H1 (cell line): ENCODE measurements at regions not wholly inside any gene's neighbourhood (a gene's known extent, or its start where the extent isn't known, plus 50 kb on each side); places are given as distances from the start of the nearest gene placed in this dataset.

Experiments used
- CTCF ChIA-PET: fragments of 300-600 bp; sonication (Branson Sonifier 250); formaldehyde crosslinking; loops from one replicate; lab custom pipeline; 2021; ENCODE audit not compliant: partially characterized antibody; lab: Charles Lee
- POLR2A ChIA-PET: fragments of 300-600 bp; sonication (Branson Sonifier 250); formaldehyde crosslinking; loops from one replicate; lab custom pipeline; 2021; ENCODE audit warnings: inconsistent platforms; ENCODE audit not compliant: partially characterized antibody; lab: Charles Lee
- DNase-seq, 2 experiments: peaks; one replicate each; pipeline versions ENCODE4 v3.0.0 to v3.0.0-alpha.2; 2010 to 2022; ENCODE audit warnings: low spot score in 2 of 2, low read depth in 1 of 2, mixed read lengths in 1 of 2
- FAIRE-seq: peaks from 2 replicates; lab custom pipeline; 2011; peaks lifted over from hg19 to GRCh38; lab: Jason Lieb, UNC
- H2AFZ ChIP-seq: 2 replicates; pipeline ENCODE4 v1.8.1; 2012; ENCODE audit warnings: low read length, inconsistent platforms
- H2AK5ac ChIP-seq: 2 replicates; pipeline ENCODE4 v1.6.1; 2013; ENCODE audit warnings: low read depth, low read length
- H2BK120ac ChIP-seq: replicated peaks from 2 replicates; pipeline ENCODE3; 2013; ENCODE audit warnings: low read depth, low read length, inconsistent platforms
- H2BK12ac ChIP-seq: 2 replicates; pipeline ENCODE4 v1.6.1; 2013; ENCODE audit warnings: low read depth, low read length
- H2BK15ac ChIP-seq: 2 replicates; pipeline ENCODE4 v1.6.1; 2013; ENCODE audit warnings: low read length
- H2BK20ac ChIP-seq: 2 replicates; pipeline ENCODE4 v1.6.1; 2013; ENCODE audit warnings: low read length
- H2BK5ac ChIP-seq: 2 replicates; pipeline ENCODE4 v1.6.1; 2013; ENCODE audit warnings: low read depth, low read length
- H3K14ac ChIP-seq: 2 replicates; pipeline ENCODE4 v1.6.1; 2013; ENCODE audit warnings: inconsistent platforms; ENCODE audit not compliant: insufficient read length
- H3K18ac ChIP-seq: 2 replicates; pipeline ENCODE4 v1.6.1; 2013; ENCODE audit warnings: low read length; ENCODE audit errors: extremely low read depth
- H3K23ac ChIP-seq: 2 replicates; pipeline ENCODE4 v1.6.1; 2013; ENCODE audit warnings: inconsistent platforms; ENCODE audit not compliant: insufficient read length
- H3K23me2 ChIP-seq: 2 replicates; pipeline ENCODE4 v1.6.1; 2013; ENCODE audit warnings: low read depth, low read length
- H3K27ac ChIP-seq: 2 replicates; pipeline ENCODE4 v1.6.1; 2011; ENCODE audit warnings: low read depth, low read length, inconsistent platforms
- H3K27me3 ChIP-seq, 4 experiments: replicated peaks in 1 of 4; 1 replicate in 1 of 4; 2 replicates in 3 of 4; pipeline versions ENCODE4 v1.6.1 to v1.8.1; 2011 to 2013; ENCODE audit warnings: low read length in 3 of 4, mild to moderate bottlenecking in 3 of 4, inconsistent platforms in 2 of 4, mixed read lengths in 2 of 4, moderate library complexity in 1 of 4; ENCODE audit not compliant: control insufficient read depth in 3 of 4, insufficient read depth in 3 of 4; ENCODE audit errors: extremely low read depth in 1 of 4
- H3K36me3 ChIP-seq, 4 experiments: 2 replicates each; pipeline versions ENCODE4 v1.6.1 to v1.8.1; 2011 to 2013; ENCODE audit warnings: mild to moderate bottlenecking in 4 of 4, low read length in 3 of 4, moderate library complexity in 2 of 4, control low read depth in 1 of 4, inconsistent platforms in 1 of 4; ENCODE audit not compliant: insufficient read depth in 4 of 4, control insufficient read depth in 2 of 4
- H3K4ac ChIP-seq: replicated peaks from 2 replicates; pipeline ENCODE3; 2013; ENCODE audit warnings: low read length, low read depth, mixed read lengths, inconsistent platforms; ENCODE audit not compliant: insufficient read length
- H3K4me1 ChIP-seq, 4 experiments: replicated peaks in 1 of 4; 1 replicate in 1 of 4; 2 replicates in 3 of 4; pipeline versions ENCODE4 v1.6.1 to v1.8.1; 2011 to 2013; ENCODE audit warnings: low read length in 3 of 4, inconsistent platforms in 2 of 4, mixed read lengths in 1 of 4; ENCODE audit not compliant: insufficient read depth in 4 of 4, control insufficient read depth in 3 of 4
- H3K4me2 ChIP-seq, 2 experiments: 2 replicates each; pipeline versions ENCODE4 v1.6.1 to v1.8.1; 2011 to 2013; ENCODE audit warnings: low read depth in 2 of 2, low read length in 2 of 2, control low read depth in 1 of 2, inconsistent platforms in 1 of 2, mild to moderate bottlenecking in 1 of 2; ENCODE audit not compliant: insufficient read depth in 1 of 2
- H3K4me3 ChIP-seq, 4 experiments: fragments of 200-600, 300-600 bp in 1 of 4; sonication (generic), shearing (Covaris generic), sonication (Bioruptor Twin) in 1 of 4; 2 replicates each; pipeline versions ENCODE4 v1.5.1 to v1.8.1; 2011 to 2016; ENCODE audit warnings: low read length in 4 of 4, low read depth in 3 of 4, control low read depth in 2 of 4, inconsistent platforms in 2 of 4, mild to moderate bottlenecking in 2 of 4, mixed read lengths in 1 of 4, moderate library complexity in 1 of 4; ENCODE audit not compliant: insufficient read depth in 2 of 4; ENCODE audit errors: extremely low read depth in 1 of 4
- H3K56ac ChIP-seq: replicated peaks from 2 replicates; pipeline ENCODE3; 2013; ENCODE audit warnings: low read depth, mild to moderate bottlenecking, mixed read lengths, low read length, inconsistent platforms; ENCODE audit not compliant: insufficient read length
- H3K79me1 ChIP-seq: 2 replicates; pipeline ENCODE4 v1.6.1; 2013; ENCODE audit warnings: low read depth, low read length, control low read depth
- H3K79me2 ChIP-seq, 2 experiments: 2 replicates each; pipeline versions ENCODE4 v1.6.1 to v1.8.1; 2012 to 2013; ENCODE audit warnings: low read length in 2 of 2, mild to moderate bottlenecking in 2 of 2, inconsistent platforms in 1 of 2; ENCODE audit not compliant: insufficient read depth in 2 of 2, control insufficient read depth in 1 of 2
- H3K9ac ChIP-seq, 4 experiments: replicated peaks in 1 of 4; 1 replicate in 1 of 4; 2 replicates in 3 of 4; pipeline versions ENCODE4 v1.6.1 to v1.8.1; 2011 to 2013; ENCODE audit warnings: low read depth in 3 of 4, low read length in 3 of 4, control low read depth in 2 of 4, mild to moderate bottlenecking in 2 of 4, moderate library complexity in 2 of 4, inconsistent platforms in 1 of 4; ENCODE audit errors: extremely low read depth in 1 of 4
- H3K9me3 ChIP-seq, 2 experiments: 2 replicates each; pipeline versions ENCODE4 v1.6.1 to v1.8.1; 2012 to 2013; ENCODE audit warnings: mild to moderate bottlenecking in 2 of 2, moderate library complexity in 2 of 2, control low read depth in 1 of 2, inconsistent platforms in 1 of 2, low read depth in 1 of 2, low read length in 1 of 2, mixed read lengths in 1 of 2; ENCODE audit not compliant: insufficient read depth in 2 of 2
- H4K20me1 ChIP-seq, 2 experiments: replicated peaks in 1 of 2; 2 replicates each; pipeline versions ENCODE3 to v1.8.1; 2011 to 2013; ENCODE audit warnings: inconsistent platforms in 2 of 2, low read length in 2 of 2, mild to moderate bottlenecking in 1 of 2; ENCODE audit not compliant: insufficient read depth in 2 of 2, control insufficient read depth in 1 of 2
- H4K5ac ChIP-seq: 2 replicates; pipeline ENCODE4 v1.6.1; 2013; ENCODE audit warnings: low read length, low read depth, mixed read lengths, inconsistent platforms; ENCODE audit not compliant: insufficient read length
- H4K8ac ChIP-seq: 2 replicates; pipeline ENCODE4 v1.8.0; 2013; ENCODE audit warnings: mild to moderate bottlenecking, moderate library complexity, low read length, inconsistent platforms; ENCODE audit not compliant: insufficient read depth; ENCODE audit errors: extremely low read depth
- H4K91ac ChIP-seq: replicated peaks from 2 replicates; pipeline ENCODE3; 2013; ENCODE audit warnings: low read length, mixed read lengths, inconsistent platforms; ENCODE audit not compliant: insufficient read length
- CBX8 ChIP-seq: fragments of 300-800, 300-1000 bp; sonication (generic); IDR thresholded peaks from 2 replicates; pipeline ENCODE4 v1.7.1; 2016; ENCODE audit warnings: low read depth, low read length, borderline replicate concordance
- EGR1 ChIP-seq: IDR thresholded peaks from 2 replicates; pipeline ENCODE4 v1.6.1; 2011; ENCODE audit warnings: low read depth, low read length, borderline replicate concordance
- NRF1 ChIP-seq: IDR thresholded peaks from 2 replicates; pipeline ENCODE4 v1.6.1; 2011; ENCODE audit warnings: mild to moderate bottlenecking, low read depth, low read length, improper control_type of control experiment
- SAP30 ChIP-seq: fragments of 300-600 bp; sonication (generic); IDR thresholded peaks from 2 replicates; pipeline ENCODE4 v1.7.1; 2012; ENCODE audit warnings: low read length, moderate library complexity, mild to moderate bottlenecking, inconsistent platforms; ENCODE audit not compliant: insufficient read depth, insufficient replicate concordance
- YY1 ChIP-seq: IDR thresholded peaks from 2 replicates; pipeline ENCODE4 v1.6.1; 2011; ENCODE audit warnings: low read depth, mild to moderate bottlenecking, low read length
- WGBS, 2 experiments: shearing (Covaris generic) in 1 of 2; methylation state at CpG; one replicate each; pipeline versions ENCODE4 v1.1.6 to v1.1.7; 2013 to 2015; ENCODE audit warnings: low lambda C conversion rate in 2 of 2, mixed read lengths in 2 of 2, inconsistent platforms in 1 of 2, low coverage in 1 of 2, missing lambda C conversion rate in 1 of 2; ENCODE audit not compliant: insufficient replicate concordance in 2 of 2, insufficient coverage in 1 of 2, insufficient read length in 1 of 2; ENCODE audit errors: extremely low coverage in 1 of 2, missing lambda C conversion rate in 1 of 2; 5-methylcytosine and 5-hydroxymethylcytosine counted together

- Histone ChIP-seq H3K79me2 (no peaks in the 10 kb centered on the region), H3K56ac (no peak overlapping the region), H3K79me1 (no peaks in the 10 kb centered on the region), H3K4me1 (peaks cover 1 to 8% (median 5%) of the 10 kb centered on the region in 4 experiments; a peak in 6 of 7 replicates), H2BK20ac (no peak overlapping the region), H3K4me2 (no peak overlapping the region), H3K4me3 (no peak overlapping the region), H4K20me1 (no peaks in the 10 kb centered on the region), H4K5ac (no peak overlapping the region), H3K23me2 (no peaks in the 10 kb centered on the region), H3K36me3 (no peaks in the 10 kb centered on the region), H3K18ac (no peak overlapping the region), H3K27ac (no peak overlapping the region), H2BK5ac (no peak overlapping the region), H4K8ac (no peak overlapping the region), H2BK15ac (no peak overlapping the region), H4K91ac (no peak overlapping the region), H3K9ac (no peak overlapping the region), H3K4ac (no peak overlapping the region), H2AFZ (peak overlapping the region; percentile 23; the same call in 1 of the 2 replicates), H3K23ac (no peak overlapping the region), H3K27me3 (no peaks in the 10 kb centered on the region), H2BK12ac (peak overlapping the region; percentile 43; the same call in 1 of the 2 replicates), H2AK5ac (no peak overlapping the region), H3K14ac (no peak overlapping the region), H3K9me3 (no peaks in the 10 kb centered on the region), H2BK120ac (no peak overlapping the region)
- WGBS, 2 experiments = 82% methylated on average over 24 of the region's 26 CpGs; no CpG with 5 or more reads in 1 of the 2 experiments
- DNase-seq (no peak), FAIRE-seq (no peak)
- CTCF ChIA-PET = interaction anchor here (0.8 to 1.9 kb wide), 6 partner anchors 10 to 436 kb away, joined by 3 to 8 read pairs (median 4); no protein-coding TSS in a partner anchor
- TF ChIP-seq YY1 (no peak), EGR1 (no peak), NRF1 (no peak), SAP30 (no peak), CBX8 (no peak)
- POLR2A ChIA-PET = no interaction called here
Observed at GRCh38 chr9:16310278-16311110, 560.0 kb downstream of the BNC2 start.
